ENCODE measurements at regions not wholly inside any gene's neighbourhood (a gene's known extent, or its start where the extent isn't known, plus 50 kb on each side); places are given as distances from the start of the nearest gene placed in this dataset. TPM values are rescaled to one million over a fixed set of nuclear protein-coding genes. Genes with fewer than 3 reads are reported as not detected.

Small RNA genes in the stretch of these regions (small RNA-seq; reads per million reads assigned to genes)
- gene RF00139 (not detected), gene RN7SKP286 (not detected)

Measured in vagina (tissue), 1 donor.